Astrocyte of the spinal cord (primary cell): ENCODE measurements at regions not wholly inside any gene's neighbourhood (a gene's known extent, or its start where the extent isn't known, plus 50 kb on each side); places are given as distances from the start of the nearest gene placed in this dataset.

Source experiments
- DNase-seq: peaks from one replicate; pipeline ENCODE4 v3.0.0; 2011; ENCODE audit warnings: low read depth, low spot score
- H3K4me3 ChIP-seq: 2 replicates; pipeline ENCODE4 v1.5.1; 2011; ENCODE audit warnings: low read depth, mild to moderate bottlenecking, low read length, moderate library complexity
- in situ Hi-C: cut with HindIII; loops from 2 replicates; pipeline ENCODE4 v1.10.0; 2017; ENCODE audit warnings: low sequenced_read_pairs
- TF ChIP-seq, protein P1 (sequence below): IDR thresholded peaks from 2 replicates; pipeline ENCODE4 v1.5.1; 2012; ENCODE audit warnings: low read depth, mild to moderate bottlenecking, low read length, inconsistent platforms

DNA sequence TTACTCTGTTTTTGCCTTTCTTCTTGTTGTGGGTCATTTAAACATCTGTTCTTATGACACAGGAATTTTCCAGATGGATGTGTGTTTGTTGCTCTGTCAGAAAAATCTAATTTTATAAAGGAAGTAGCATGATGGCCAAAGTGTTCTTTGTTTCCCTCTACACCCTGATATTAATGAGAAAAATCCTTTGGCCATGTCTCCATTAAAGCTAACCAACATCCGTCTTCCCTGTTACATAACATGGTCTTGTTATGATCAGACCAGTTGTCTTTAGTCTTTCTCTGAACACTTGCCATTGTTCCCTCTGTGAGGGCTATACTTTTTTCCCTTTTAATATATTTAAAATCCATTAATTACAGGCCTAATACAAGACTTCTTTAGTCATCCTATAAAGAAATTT, 142.2 kb upstream of the SPRY2 start:
- TF ChIP-seq, protein P1, sequence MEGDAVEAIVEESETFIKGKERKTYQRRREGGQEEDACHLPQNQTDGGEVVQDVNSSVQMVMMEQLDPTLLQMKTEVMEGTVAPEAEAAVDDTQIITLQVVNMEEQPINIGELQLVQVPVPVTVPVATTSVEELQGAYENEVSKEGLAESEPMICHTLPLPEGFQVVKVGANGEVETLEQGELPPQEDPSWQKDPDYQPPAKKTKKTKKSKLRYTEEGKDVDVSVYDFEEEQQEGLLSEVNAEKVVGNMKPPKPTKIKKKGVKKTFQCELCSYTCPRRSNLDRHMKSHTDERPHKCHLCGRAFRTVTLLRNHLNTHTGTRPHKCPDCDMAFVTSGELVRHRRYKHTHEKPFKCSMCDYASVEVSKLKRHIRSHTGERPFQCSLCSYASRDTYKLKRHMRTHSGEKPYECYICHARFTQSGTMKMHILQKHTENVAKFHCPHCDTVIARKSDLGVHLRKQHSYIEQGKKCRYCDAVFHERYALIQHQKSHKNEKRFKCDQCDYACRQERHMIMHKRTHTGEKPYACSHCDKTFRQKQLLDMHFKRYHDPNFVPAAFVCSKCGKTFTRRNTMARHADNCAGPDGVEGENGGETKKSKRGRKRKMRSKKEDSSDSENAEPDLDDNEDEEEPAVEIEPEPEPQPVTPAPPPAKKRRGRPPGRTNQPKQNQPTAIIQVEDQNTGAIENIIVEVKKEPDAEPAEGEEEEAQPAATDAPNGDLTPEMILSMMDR, result no peak
- in situ Hi-C loops, result no loop called here
- no peak overlapping the region for H3K4me3 ChIP-seq
- no peak for DNase-seq

DNA sequence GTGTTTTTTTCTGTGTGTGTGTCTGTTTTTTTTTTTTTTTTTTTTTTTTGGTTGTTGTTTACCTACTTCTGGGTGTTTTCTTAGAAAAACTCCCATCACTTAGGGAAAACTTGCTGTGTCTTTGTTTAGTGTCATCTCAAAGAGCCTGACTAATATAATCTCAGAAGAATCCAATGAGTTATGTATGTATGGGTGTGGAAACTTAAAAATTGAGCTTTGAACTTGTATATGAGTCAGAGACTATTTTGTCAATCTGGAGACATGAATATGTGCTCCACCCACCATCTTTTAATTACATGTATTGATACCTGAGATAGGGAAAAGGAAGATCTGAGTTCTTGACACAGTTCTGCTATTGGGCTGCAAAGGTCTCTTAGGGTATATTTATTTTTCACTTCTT, 140.7 kb upstream of the SPRY2 start:
- in situ Hi-C loops, result no loop called here

DNA sequence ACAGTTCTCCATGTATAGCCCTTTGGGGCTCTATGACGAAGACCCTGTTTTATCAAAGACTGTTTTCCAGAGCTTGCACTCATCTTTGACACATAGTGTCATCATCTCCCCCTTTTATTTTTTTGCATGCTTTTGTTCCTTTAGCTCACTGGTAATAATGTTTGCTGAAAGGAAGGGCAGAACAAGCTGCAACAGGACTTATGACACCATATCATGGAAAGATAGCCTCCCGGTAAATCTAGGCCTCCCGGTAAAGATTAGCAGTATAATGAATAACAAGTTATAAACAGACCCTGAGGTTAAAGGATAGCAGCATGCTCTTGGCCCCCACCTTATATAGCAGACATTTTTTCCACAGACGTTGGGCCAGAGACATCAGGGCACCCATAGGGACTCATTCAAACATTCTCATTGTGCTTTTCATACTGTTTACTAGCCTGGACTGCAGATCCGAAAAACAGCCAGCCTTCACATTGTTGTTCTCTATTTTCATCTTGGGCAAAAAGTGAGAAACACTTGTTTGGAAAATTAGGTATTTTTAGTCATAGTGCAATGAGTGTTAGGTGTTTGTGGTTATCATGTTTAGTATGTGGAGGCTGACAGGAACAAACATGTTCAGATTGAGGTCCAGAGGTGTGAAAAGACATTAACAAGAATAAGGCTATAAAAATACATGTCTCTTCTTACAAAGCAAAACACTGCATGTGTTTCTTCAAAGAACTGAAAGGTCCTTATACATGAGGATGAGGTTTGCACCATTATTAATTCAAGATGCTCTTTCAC, 136.9 kb upstream of the SPRY2 start:
- no peak for DNase-seq
- no peak overlapping the region for H3K4me3 ChIP-seq
- TF ChIP-seq, protein P1, result no peak
- in situ Hi-C loops, result no loop called here

More for the DNA sequence above, 140.7 kb upstream of the SPRY2 start:
- TF ChIP-seq, protein P1, result no peak
- DNase-seq, result no peak
- no peak overlapping the region for H3K4me3 ChIP-seq

DNA sequence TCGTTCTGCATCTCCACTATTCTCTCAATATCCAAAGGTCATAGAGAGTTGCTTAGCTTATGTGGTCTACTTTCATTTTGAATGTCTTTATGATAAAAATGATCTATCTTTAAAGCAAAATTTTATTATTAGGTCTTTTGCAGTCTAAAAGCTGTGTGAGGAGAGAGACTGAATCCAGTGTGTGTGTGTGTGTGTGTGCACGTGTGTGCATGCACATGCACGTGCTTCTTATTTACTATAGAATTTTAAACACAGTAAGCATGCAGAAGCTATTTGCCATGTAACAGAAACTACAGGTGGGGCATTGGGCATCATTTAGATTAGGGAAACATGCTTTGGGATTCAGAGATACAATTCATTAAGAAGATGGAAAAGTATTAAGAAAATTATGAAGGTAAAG, 136.0 kb upstream of the SPRY2 start:
- no peak for DNase-seq
- in situ Hi-C loops, result no loop called here
- TF ChIP-seq, protein P1, result no peak
- no peak overlapping the region for H3K4me3 ChIP-seq

DNA sequence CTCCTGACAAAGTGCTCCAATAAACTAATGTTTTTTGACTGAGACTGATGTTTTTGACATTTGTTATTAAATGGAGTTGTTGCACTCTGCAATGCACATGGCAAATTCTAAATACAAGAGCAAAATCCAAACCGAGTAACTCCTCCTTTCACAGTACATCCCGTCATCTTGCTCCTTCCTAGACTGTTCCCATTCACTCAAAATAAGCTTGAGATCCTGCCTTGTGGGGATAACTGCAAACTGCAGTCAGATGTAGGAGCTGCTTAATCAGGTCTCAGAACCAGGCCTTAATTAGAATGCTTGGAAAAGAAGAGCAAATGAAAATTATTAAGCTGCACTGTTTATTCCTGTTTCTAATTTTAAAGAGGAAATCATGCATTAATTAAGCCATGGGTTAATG, 134.8 kb upstream of the SPRY2 start:
- in situ Hi-C loops, result no loop called here
- no peak overlapping the region for H3K4me3 ChIP-seq
- TF ChIP-seq, protein P1, result no peak
- DNase-seq, result no peak

DNA sequence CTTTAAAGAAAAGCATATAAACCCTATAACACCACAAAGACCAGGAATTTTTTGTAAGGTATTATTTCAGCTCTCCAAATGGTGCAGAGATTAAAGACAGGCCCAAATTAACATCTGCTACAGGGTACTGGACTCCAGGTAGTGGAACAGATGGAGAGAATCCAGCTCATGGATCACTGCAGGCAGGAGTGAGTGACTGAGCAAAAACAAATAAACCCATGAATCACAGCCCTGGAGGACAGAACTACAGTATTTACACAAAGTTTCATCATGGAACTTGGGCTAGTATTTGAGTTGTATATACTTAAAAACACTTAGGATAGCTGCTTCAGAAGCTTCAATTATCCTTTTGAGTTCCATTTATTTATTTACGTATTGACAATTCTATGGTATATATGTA, 132.8 kb upstream of the SPRY2 start:
- H3K4me3 ChIP-seq, result no peak overlapping the region
- peak; percentile 79 for DNase-seq
- in situ Hi-C loops, result no loop called here
- TF ChIP-seq, protein P1, result no peak
